MM.1S (cell line): ENCODE measurements at regions not wholly inside any gene's neighbourhood (a gene's known extent, or its start where the extent isn't known, plus 50 kb on each side); places are given as distances from the start of the nearest gene placed in this dataset.

Source experiments
- CTCF ChIP-seq: fragments of 300-600 bp; sonication (generic); IDR thresholded peaks from 2 replicates; pipeline ENCODE4 v1.5.1; 2016; ENCODE audit warnings: antibody characterized with exemption, low read length, mixed read lengths
- EZH2 ChIP-seq: fragments of 300-600 bp; sonication (generic); optimal IDR thresholded peaks from 2 replicates; pipeline ENCODE3; 2017; ENCODE audit warnings: low read depth, mild to moderate bottlenecking, antibody characterized with exemption, low read length, mixed read lengths
- EZH2phosphoT487 ChIP-seq: fragments of 300-600 bp; sonication (generic); IDR thresholded peaks from 2 replicates; pipeline ENCODE4 v1.6.1; 2018; ENCODE audit warnings: antibody characterized with exemption, low read length

GRCh38 chr12:127469331-127469730 is 797.6 kb upstream of the TMEM132C start:
- TF ChIP-seq EZH2 (no peak), CTCF (no peak), EZH2phosphoT487 (no peak)
